VCaP (cell line): ENCODE measurements at regions not wholly inside any gene's neighbourhood (a gene's known extent, or its start where the extent isn't known, plus 50 kb on each side); places are given as distances from the start of the nearest gene placed in this dataset.

Experiments
- H3K27ac ChIP-seq: fragments of 450-650 bp; 2 replicates; pipeline ENCODE4 v1.5.1; 2017
- CTCF ChIP-seq: fragments of 450-650 bp; conservative IDR thresholded peaks from 2 replicates; pipeline ENCODE4 v1.5.1; 2017; ENCODE audit warnings: mild to moderate bottlenecking, moderate library complexity

GRCh38 chr3:72418856-72419255, 429.4 kb downstream of the SHQ1 start:
- no peak for TF ChIP-seq CTCF
- H3K27ac ChIP-seq: no peak overlapping the region

GRCh38 chr3:72418244-72418643, 430.0 kb downstream of the SHQ1 start:
- no peak overlapping the region for H3K27ac ChIP-seq
- no peak for TF ChIP-seq CTCF

GRCh38 chr3:72414481-72415016, 433.7 kb downstream of the SHQ1 start:
- no peak overlapping the region for H3K27ac ChIP-seq
- TF ChIP-seq CTCF: no peak

- no peak overlapping the region for H3K27ac ChIP-seq
- no peak for TF ChIP-seq CTCF
Measured at GRCh38 chr3:72413228-72413627, 435.0 kb downstream of the SHQ1 start.

GRCh38 chr3:72412340-72412956, 435.8 kb downstream of the SHQ1 start:
- peak overlapping the region; percentile 57 for H3K27ac ChIP-seq

GRCh38 chr3:72411843-72412242, 436.4 kb downstream of the SHQ1 start:
- no peak for TF ChIP-seq CTCF
- peak overlapping the region; percentile 57 for H3K27ac ChIP-seq

More at GRCh38 chr3:72412340-72412956, 435.8 kb downstream of the SHQ1 start:
- no peak for TF ChIP-seq CTCF

GRCh38 chr3:72411126-72411525, 437.1 kb downstream of the SHQ1 start:
- TF ChIP-seq CTCF: no peak

More at GRCh38 chr3:72411126-72411525, 437.1 kb downstream of the SHQ1 start:
- peak overlapping the region; percentile 57 for H3K27ac ChIP-seq
